Erythroblast (primary cell): ENCODE measurements at regions not wholly inside any gene's neighbourhood (a gene's known extent, or its start where the extent isn't known, plus 50 kb on each side); places are given as distances from the start of the nearest gene placed in this dataset.

Experiments used
- GATA1 ChIP-seq: IDR thresholded peaks from 2 replicates; pipeline ENCODE4 v1.6.1; 2011; ENCODE audit warnings: low read depth, mild to moderate bottlenecking, control low read depth, low read length, moderate library complexity
- POLR2A ChIP-seq: IDR thresholded peaks from 2 replicates; pipeline ENCODE4 v1.6.1; 2011; ENCODE audit warnings: mild to moderate bottlenecking, low read length

- no peak for TF ChIP-seq POLR2A
- no peak for TF ChIP-seq GATA1
These were observed 150.2 kb upstream of the LMO4 start for GRCh38 chr1:87178441-87178840.
